Urothelium cell line (cell line): ENCODE measurements at regions not wholly inside any gene's neighbourhood (a gene's known extent, or its start where the extent isn't known, plus 50 kb on each side); places are given as distances from the start of the nearest gene placed in this dataset.

Experiments
- DNase-seq: peaks from one replicate; pipeline ENCODE4 v3.0.0; 2011; ENCODE audit warnings: low spot score, mixed read lengths
- FAIRE-seq: peaks from 2 replicates; lab custom pipeline; 2011; peaks lifted over from hg19 to GRCh38; lab: Jason Lieb, UNC

- FAIRE-seq (no peak), DNase-seq (no peak)
Measured at GRCh38 chr13:94968757-94969086, 256.4 kb upstream of the SOX21 start.

- FAIRE-seq, result no peak
- peak; percentile 36 for DNase-seq
Measured at GRCh38 chr13:94968040-94968756, 255.9 kb upstream of the SOX21 start.

GRCh38 chr13:94967183-94968039 lies 255.1 kb upstream of the SOX21 start:
- DNase-seq (peak; percentile 49), FAIRE-seq (no peak)

GRCh38 chr13:94966422-94966955 lies 254.1 kb upstream of the SOX21 start:
- no peak for DNase-seq
- no peak for FAIRE-seq

GRCh38 chr13:94959626-94960025 lies 247.3 kb upstream of the SOX21 start:
- FAIRE-seq, result no peak
- DNase-seq, result no peak

- DNase-seq, result no peak
- FAIRE-seq, result no peak
Measured at GRCh38 chr13:94956417-94957110, 244.2 kb upstream of the SOX21 start.

GRCh38 chr13:94952787-94953186 lies 240.4 kb upstream of the SOX21 start:
- FAIRE-seq, result no peak
- DNase-seq, result no peak

- FAIRE-seq (no peak), DNase-seq (no peak)
Measured at GRCh38 chr13:94950303-94950702, 238.0 kb upstream of the SOX21 start.

- DNase-seq, result no peak
- FAIRE-seq, result no peak
Measured at GRCh38 chr13:94947965-94948371, 235.6 kb upstream of the SOX21 start.

GRCh38 chr13:94947392-94947791 lies 235.0 kb upstream of the SOX21 start:
- DNase-seq (no peak), FAIRE-seq (no peak)

- FAIRE-seq (no peak), DNase-seq (no peak)
Measured at GRCh38 chr13:94946039-94946438, 233.7 kb upstream of the SOX21 start.

- no peak for FAIRE-seq
- DNase-seq, result no peak
Measured at GRCh38 chr13:94938124-94938523, 225.8 kb upstream of the SOX21 start.

- DNase-seq (no peak), FAIRE-seq (no peak)
Measured at GRCh38 chr13:94936633-94937032, 224.3 kb upstream of the SOX21 start.

GRCh38 chr13:94933936-94934335 lies 221.6 kb upstream of the SOX21 start:
- FAIRE-seq, result no peak

GRCh38 chr13:94933230-94933751 lies 220.9 kb upstream of the SOX21 start:
- FAIRE-seq (no peak), DNase-seq (no peak)

More at GRCh38 chr13:94933936-94934335, 221.6 kb upstream of the SOX21 start:
- DNase-seq, result no peak

- DNase-seq (no peak), FAIRE-seq (no peak)
Measured at GRCh38 chr13:94928127-94928775, 215.9 kb upstream of the SOX21 start.

- DNase-seq, result no peak
Measured at GRCh38 chr13:94925263-94925662, 212.9 kb upstream of the SOX21 start.

GRCh38 chr13:94921181-94921580 lies 208.8 kb upstream of the SOX21 start:
- FAIRE-seq, result no peak

More at GRCh38 chr13:94925263-94925662, 212.9 kb upstream of the SOX21 start:
- no peak for FAIRE-seq

GRCh38 chr13:94920578-94920977 lies 208.2 kb upstream of the SOX21 start:
- FAIRE-seq, result no peak
- no peak for DNase-seq

More at GRCh38 chr13:94921181-94921580, 208.8 kb upstream of the SOX21 start:
- DNase-seq, result no peak

- DNase-seq (peak; percentile 6), FAIRE-seq (no peak)
Measured at GRCh38 chr13:94917824-94918223, 205.5 kb upstream of the SOX21 start.
